GM18907 (cell line): ENCODE measurements at regions not wholly inside any gene's neighbourhood (a gene's known extent, or its start where the extent isn't known, plus 50 kb on each side); places are given as distances from the start of the nearest gene placed in this dataset.
A peak's percentile ranks its signal among the peaks of the same experiment; 100 is the strongest.

Source experiments
- ATAC-seq: cut with Tn5 transposase; IDR thresholded peaks from one replicate; pipeline ENCODE4 v1.9.1; 2021; ENCODE audit warnings: mild to moderate bottlenecking, moderate library complexity; ENCODE audit not compliant: unreplicated experiment

DNA sequence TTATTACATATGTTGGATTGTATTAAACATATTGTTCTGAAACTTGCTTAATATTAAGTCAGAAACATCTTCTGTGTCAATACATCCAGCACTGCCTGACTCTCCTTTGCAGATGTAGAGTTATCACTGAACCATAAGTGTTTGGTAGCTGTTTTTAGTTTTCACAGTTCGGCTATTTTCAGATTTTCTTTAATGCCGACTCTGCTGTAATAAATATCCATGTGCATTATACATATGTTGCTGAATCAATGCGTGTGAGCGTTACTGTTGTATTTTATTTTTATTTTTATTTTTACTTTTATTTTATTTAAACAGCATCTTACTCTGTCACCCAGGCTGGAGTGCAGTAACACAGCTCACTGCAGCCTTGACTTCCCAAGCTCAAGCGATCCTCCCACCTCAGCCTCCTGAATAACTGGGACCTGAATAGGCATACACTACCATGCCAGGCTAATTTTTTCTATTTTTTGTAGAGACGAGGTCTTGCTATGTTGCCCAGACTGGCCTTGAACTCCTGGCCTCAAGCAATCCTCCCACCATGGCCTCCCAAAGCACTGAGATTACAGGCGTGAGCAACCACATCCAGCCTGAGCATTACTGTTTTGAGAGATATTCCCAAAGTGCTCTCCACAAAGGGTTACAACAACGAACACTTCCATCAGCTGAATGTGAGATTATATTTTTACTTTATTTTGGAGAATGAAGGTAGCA is 50.7 kb upstream of the NOCT start:
- no peak for ATAC-seq

- no peak for ATAC-seq
Measured at GRCh38 chr4:138963412-138963811, 52.2 kb upstream of the NOCT start.

DNA sequence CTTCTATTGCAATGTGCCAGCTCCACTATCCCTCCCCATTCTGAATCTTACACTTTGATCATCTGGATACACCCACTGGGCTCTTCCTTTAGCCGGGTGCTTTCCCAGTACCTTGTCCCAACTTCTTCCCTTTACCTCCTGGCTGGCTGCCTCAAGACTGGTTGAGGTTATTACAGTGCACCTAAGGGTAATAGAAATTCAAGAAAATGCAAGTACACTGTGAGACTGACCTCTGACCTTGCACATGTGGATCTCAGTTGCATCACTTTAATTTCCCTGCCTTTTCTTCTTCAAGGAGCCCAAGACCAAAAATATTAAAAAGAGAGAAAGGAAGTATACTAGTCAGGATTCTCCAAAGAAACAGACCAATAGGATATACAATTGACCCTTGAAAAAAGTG is 53.9 kb upstream of the NOCT start:
- no peak for ATAC-seq

- ATAC-seq = no peak
Measured at GRCh38 chr4:138961129-138961528, 54.5 kb upstream of the NOCT start.

- ATAC-seq = no peak
Measured at GRCh38 chr4:138960175-138960710, 55.3 kb upstream of the NOCT start.

DNA sequence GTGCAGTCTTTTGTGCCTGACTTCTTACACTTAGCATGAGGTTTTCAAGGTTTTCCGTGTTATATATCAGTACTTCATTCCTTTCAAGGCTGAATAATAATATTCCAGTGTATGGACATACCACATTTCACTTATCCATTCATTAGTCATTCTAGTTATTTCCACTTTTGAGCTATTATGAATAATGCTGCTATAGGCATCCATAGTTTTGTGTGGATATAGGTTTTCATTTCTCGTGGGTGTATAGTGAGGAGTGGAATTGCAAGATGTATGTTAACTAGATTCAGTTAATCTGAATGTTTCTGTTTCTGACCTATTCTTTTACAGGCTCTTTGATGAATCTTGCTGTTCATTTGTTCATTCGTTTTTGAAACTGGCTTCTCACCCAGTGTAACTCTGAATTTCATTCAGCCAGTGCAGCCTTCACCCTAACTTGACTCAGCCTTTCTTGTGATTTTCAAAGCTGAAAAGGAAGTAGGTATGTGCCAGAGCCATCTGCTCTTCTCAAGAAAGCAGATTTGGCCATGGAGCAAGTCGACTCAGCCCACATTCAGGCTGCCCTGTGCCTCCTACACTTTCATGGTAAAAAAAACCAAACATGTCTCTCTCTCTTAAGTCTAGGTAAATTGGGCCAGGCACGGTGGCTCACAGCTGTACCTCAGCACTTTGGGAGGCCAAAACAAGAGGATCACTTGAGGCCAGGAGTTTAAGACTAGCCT is 56.3 kb upstream of the NOCT start:
- ATAC-seq = no peak

DNA sequence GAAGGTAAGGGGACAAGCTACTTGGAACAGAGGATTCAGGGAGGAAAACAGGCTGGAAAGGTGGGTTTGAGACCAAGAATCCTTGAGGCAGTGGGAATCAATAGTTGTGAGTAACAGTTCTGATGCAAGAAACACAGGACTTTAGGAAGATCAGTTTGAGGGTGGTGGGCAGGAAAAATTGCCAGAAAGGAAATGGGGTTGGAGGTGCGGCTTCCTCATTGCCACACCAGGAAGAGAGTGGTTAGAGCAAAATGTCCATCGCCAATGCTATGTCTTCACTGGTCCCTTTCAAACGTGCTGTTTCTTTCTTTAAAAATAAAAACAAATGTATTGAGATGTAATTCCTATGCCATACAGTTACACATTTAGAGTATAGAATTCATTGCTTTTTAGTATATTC is 57.1 kb upstream of the NOCT start:
- ATAC-seq = no peak

DNA sequence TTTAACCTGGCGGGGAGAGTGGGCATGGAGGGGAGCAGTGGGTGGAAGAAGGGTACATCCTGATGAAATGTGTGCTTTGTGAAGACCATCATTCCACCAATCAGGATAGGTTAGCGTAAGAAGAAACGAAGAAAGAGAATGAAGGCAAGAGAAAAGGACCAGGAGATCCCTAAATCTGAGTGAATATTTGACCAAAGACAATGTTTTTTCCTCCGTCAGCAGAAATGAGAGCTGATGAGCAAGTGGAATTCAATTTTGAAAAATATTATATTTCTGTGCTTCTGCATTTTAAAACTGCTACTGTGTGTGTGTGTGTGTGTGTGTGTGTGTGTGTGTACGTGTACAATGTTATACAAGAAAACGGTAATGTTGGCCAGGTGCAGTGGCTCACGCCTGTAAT is 58.3 kb upstream of the NOCT start:
- no peak for ATAC-seq

DNA sequence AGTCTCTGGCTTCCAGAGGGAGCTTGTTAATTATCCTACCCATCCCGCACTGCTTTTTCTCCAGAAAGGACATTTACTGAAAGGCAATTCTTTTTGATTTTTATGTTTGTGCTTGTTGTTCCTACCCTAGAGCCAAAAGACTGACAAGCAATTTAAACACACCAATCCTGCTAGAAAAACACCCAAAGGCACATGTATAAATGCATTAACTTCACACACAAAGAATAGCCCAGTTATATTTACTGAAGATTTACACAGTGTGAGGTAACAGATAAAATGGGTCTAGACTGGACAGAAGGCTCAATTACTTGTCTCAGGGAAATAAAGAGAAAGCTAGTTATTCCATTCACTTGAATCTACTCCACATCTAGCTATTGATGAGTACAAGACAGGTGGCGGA is 61.2 kb upstream of the NOCT start:
- no peak for ATAC-seq

- no peak for ATAC-seq
Measured at GRCh38 chr4:138953961-138954371, 61.6 kb upstream of the NOCT start.

GRCh38 chr4:138952411-138952810 is 63.2 kb upstream of the NOCT start:
- ATAC-seq = no peak

GRCh38 chr4:138951764-138952163 is 63.8 kb upstream of the NOCT start:
- no peak for ATAC-seq

DNA sequence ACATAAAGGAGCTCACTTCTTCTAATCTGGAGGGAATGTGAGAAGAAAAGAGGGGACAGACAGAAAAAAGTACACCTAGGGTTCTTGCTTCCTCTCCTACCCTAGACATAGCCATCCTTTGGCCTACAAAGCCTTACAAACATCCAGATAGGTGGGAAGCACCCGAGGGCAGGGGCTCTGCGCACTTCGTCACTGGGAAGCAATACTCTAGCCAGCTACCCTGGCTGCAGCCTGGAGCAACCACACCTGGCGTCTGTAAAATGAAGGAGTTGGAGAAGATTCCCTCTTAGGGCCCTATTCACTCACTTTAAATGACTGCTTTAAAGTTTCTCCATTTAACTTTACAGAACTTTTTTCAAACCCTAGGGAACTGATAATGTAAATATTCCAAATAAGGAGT is 65.7 kb upstream of the NOCT start:
- ATAC-seq = no peak

- no peak for ATAC-seq
Measured at GRCh38 chr4:138948918-138949317, 66.7 kb upstream of the NOCT start.

DNA sequence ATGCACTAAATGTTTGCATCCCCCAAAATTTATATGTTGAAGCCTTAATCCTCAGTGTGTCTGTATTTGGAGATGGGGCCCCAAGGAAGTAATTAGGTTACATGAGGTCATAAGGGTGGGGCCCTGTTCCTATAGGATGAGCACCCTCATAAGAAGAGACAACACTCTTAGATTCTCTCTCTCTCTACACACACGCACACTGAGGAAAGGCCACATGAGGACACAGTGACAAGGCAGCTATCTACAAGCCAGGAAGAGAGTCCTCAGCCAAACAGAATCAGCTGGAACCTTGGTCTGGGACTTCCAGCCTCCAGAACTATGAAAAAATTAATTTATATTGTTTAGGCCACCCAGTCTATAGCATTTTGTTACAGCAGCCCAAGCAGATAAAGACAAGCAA is 69.3 kb upstream of the NOCT start:
- no peak for ATAC-seq

DNA sequence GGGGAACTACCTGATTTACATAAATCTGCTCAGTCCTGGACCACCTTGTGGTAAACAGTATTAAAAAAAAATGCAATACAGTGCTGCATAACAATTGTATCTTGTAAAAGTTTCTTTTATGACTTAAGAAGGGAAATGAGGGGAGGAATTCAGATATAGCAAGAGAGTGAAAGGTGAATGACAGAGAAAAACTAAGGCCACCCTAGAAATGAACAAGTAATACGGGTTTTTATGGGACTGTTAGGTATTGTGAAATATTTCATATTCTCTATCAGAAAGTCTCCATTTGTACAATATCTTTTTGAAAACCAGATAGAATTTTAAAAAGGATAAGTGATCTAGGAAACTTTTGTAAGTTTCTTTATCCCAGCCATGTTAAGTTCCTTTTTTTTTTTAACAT is 69.7 kb upstream of the NOCT start:
- no peak for ATAC-seq

DNA sequence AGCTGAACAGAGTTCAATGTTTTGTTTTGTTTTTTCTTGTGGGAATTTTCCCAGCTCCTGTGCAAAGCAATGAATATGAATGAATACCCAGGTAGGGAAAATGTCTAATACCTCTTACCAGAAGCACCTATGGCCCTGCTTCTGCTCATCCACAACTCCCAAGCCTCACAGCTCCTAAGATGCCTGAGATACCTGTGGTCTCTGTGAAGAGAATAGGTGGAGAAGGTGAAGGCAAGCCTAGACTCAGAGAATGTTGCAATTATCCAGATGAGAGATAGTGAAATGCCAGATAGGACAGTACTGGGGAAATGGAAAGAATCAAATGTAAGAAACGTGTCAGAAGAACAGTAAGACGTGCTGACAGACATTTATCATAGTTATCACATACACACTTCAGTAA is 70.2 kb upstream of the NOCT start:
- no peak for ATAC-seq

GRCh38 chr4:138943893-138944292 is 71.7 kb upstream of the NOCT start:
- no peak for ATAC-seq

- no peak for ATAC-seq
Measured at GRCh38 chr4:138941037-138941436, 74.5 kb upstream of the NOCT start.

DNA sequence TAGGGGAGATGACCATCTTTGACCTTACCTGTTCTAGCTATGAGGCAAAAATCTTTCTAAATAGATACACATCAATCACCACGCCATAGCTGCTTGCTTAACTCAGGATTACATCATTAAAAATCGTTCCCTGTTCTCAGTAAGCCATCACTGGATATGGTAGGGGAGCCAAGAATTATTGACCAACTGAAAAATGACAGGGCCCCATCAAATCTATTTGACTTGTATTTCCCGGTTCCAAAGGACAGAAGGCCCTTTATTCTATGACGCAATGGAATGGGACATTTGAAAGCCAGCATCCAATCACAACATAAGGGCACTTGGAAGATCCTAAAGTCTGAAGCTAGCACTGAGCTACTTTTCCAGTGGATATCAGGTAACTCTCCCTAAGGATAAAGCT is 75.6 kb upstream of the NOCT start:
- no peak for ATAC-seq

DNA sequence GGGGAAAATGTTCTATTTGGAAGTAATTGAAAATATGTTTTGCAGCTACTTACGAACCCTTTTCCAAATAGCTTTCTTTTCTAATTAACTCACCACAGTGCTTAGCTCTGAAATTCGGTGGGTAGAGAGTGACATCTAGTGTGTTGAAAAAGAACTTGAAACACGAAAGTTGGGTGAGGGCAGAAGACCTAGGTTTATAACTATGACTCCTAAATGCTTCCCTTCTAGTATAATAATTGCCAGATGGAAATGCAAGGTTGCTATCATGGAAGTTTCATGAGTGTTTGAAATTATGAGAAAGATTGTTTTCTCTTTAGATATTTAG is 77.3 kb upstream of the NOCT start:
- peak; percentile 77 for ATAC-seq

DNA sequence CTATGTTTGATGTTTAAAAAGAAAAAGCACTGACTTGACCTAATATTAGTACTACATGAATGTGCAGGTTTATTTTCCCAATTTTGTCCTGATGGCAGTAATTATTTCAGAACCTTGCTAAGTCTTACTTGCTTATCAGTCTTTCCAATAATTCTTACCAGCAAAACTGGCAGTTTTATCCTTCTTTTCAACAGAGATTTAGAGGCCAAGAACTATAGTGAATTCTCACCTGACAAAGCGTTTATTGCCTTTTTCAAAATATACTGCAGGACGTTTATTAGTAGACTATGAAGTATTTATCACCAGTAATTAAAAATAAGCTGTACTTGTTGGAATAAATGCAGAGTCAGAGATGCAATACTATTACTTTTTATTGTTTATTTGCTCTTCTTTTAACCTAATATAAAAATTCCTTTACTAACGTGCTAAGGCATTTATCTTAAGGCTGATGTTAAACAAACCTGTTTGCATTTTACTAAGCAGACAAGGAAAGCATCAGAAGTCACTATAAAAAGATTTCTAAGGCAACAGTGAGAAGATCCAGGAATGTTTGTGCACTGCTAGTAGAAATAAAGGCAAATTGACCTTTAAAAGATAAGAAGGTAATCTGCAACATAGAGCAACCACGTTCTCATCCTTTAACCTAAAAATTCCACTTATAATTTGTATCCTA is 80.3 kb upstream of the NOCT start:
- no peak for ATAC-seq
